ENCODE measurements at regions not wholly inside any gene's neighbourhood (a gene's known extent, or its start where the extent isn't known, plus 50 kb on each side); places are given as distances from the start of the nearest gene placed in this dataset.

GRCh38 chr14:26992403-26993115 lies 394.7 kb upstream of the NOVA1 start:
- 52% methylated on average over 3 of the region's 3 CpGs for WGBS
- H3K4me1 ChIP-seq (ENCODE audit: insufficient read depth): no peaks in the 10 kb centered on the region
- H3K27ac ChIP-seq (ENCODE audit: low read depth): no peak overlapping the region
- DNase-seq (ENCODE audit: extremely low spot score): no peak
- H3K36me3 ChIP-seq (ENCODE audit: insufficient read depth): no peaks in the 10 kb centered on the region
- no peak overlapping the region for H3K4me3 ChIP-seq (ENCODE audit: low read depth, low read length)

- Histone ChIP-seq H3K4me1 (ENCODE audit: insufficient read depth) (no peaks in the 10 kb centered on the region), H3K4me3 (ENCODE audit: low read depth, low read length) (no peak overlapping the region), H3K36me3 (ENCODE audit: insufficient read depth) (no peaks in the 10 kb centered on the region), H3K27ac (ENCODE audit: low read depth) (no peak overlapping the region)
- no peak for DNase-seq (ENCODE audit: extremely low spot score)
- 48% methylated on average over 2 of the region's 2 CpGs for WGBS
Observed at GRCh38 chr14:26993556-26993955, 395.7 kb upstream of the NOVA1 start.

- no peak overlapping the region for H3K4me3 ChIP-seq (ENCODE audit: low read depth, low read length)
- no peaks in the 10 kb centered on the region for H3K4me1 ChIP-seq (ENCODE audit: insufficient read depth)
- DNase-seq (ENCODE audit: extremely low spot score): no peak
- H3K36me3 ChIP-seq (ENCODE audit: insufficient read depth): no peaks in the 10 kb centered on the region
- H3K27ac ChIP-seq (ENCODE audit: low read depth): no peak overlapping the region
Observed at GRCh38 chr14:26995301-26995700, 397.5 kb upstream of the NOVA1 start.

GRCh38 chr14:26996246-26996645 lies 398.4 kb upstream of the NOVA1 start:
- no peak for DNase-seq (ENCODE audit: extremely low spot score)
- Histone ChIP-seq H3K27ac (ENCODE audit: low read depth) (no peak overlapping the region), H3K4me3 (ENCODE audit: low read depth, low read length) (no peak overlapping the region), H3K36me3 (ENCODE audit: insufficient read depth) (no peaks in the 10 kb centered on the region), H3K4me1 (ENCODE audit: insufficient read depth) (no peaks in the 10 kb centered on the region)
- WGBS: 22% methylated on average over 2 of the region's 2 CpGs

- 95% methylated on average over 2 of the region's 2 CpGs for WGBS
- H3K36me3 ChIP-seq (ENCODE audit: insufficient read depth): no peaks in the 10 kb centered on the region
- DNase-seq (ENCODE audit: extremely low spot score): no peak
- H3K4me3 ChIP-seq (ENCODE audit: low read depth, low read length): no peak overlapping the region
- H3K4me1 ChIP-seq (ENCODE audit: insufficient read depth): no peaks in the 10 kb centered on the region
- no peak overlapping the region for H3K27ac ChIP-seq (ENCODE audit: low read depth)
Observed at GRCh38 chr14:27002179-27002578, 404.3 kb upstream of the NOVA1 start.

GRCh38 chr14:27006570-27006969 lies 408.7 kb upstream of the NOVA1 start:
- WGBS: 44% methylated on average over 1 of the region's 1 CpG
- H3K27ac ChIP-seq (ENCODE audit: low read depth): no peak overlapping the region

GRCh38 chr14:27008187-27008586 lies 410.4 kb upstream of the NOVA1 start:
- no peaks in the 10 kb centered on the region for H3K36me3 ChIP-seq (ENCODE audit: insufficient read depth)
- DNase-seq (ENCODE audit: extremely low spot score): no peak

More at GRCh38 chr14:27006570-27006969, 408.7 kb upstream of the NOVA1 start:
- Histone ChIP-seq H3K4me3 (ENCODE audit: low read depth, low read length) (no peak overlapping the region), H3K4me1 (ENCODE audit: insufficient read depth) (no peaks in the 10 kb centered on the region), H3K36me3 (ENCODE audit: insufficient read depth) (no peaks in the 10 kb centered on the region)
- no peak for DNase-seq (ENCODE audit: extremely low spot score)

GRCh38 chr14:27012641-27013040 lies 414.8 kb upstream of the NOVA1 start:
- 50% methylated on average over 3 of the region's 3 CpGs for WGBS

More at GRCh38 chr14:27008187-27008586, 410.4 kb upstream of the NOVA1 start:
- Histone ChIP-seq H3K4me3 (ENCODE audit: low read depth, low read length) (no peak overlapping the region), H3K4me1 (ENCODE audit: insufficient read depth) (no peaks in the 10 kb centered on the region), H3K27ac (ENCODE audit: low read depth) (no peak overlapping the region)

GRCh38 chr14:27013678-27014077 lies 415.8 kb upstream of the NOVA1 start:
- Histone ChIP-seq H3K36me3 (ENCODE audit: insufficient read depth) (no peaks in the 10 kb centered on the region), H3K4me1 (ENCODE audit: insufficient read depth) (no peaks in the 10 kb centered on the region), H3K4me3 (ENCODE audit: low read depth, low read length) (no peak overlapping the region), H3K27ac (ENCODE audit: low read depth) (no peak overlapping the region)
- 90% methylated on average over 4 of the region's 4 CpGs for WGBS
- DNase-seq (ENCODE audit: extremely low spot score): no peak

More at GRCh38 chr14:27012641-27013040, 414.8 kb upstream of the NOVA1 start:
- Histone ChIP-seq H3K4me1 (ENCODE audit: insufficient read depth) (no peaks in the 10 kb centered on the region), H3K4me3 (ENCODE audit: low read depth, low read length) (no peak overlapping the region), H3K27ac (ENCODE audit: low read depth) (no peak overlapping the region), H3K36me3 (ENCODE audit: insufficient read depth) (no peaks in the 10 kb centered on the region)
- no peak for DNase-seq (ENCODE audit: extremely low spot score)

- 71% methylated on average over 1 of the region's 1 CpG for WGBS
- Histone ChIP-seq H3K27ac (ENCODE audit: low read depth) (no peak overlapping the region), H3K4me1 (ENCODE audit: insufficient read depth) (no peaks in the 10 kb centered on the region), H3K4me3 (ENCODE audit: low read depth, low read length) (no peak overlapping the region), H3K36me3 (ENCODE audit: insufficient read depth) (no peaks in the 10 kb centered on the region)
- no peak for DNase-seq (ENCODE audit: extremely low spot score)
Observed at GRCh38 chr14:27015065-27015464, 417.2 kb upstream of the NOVA1 start.

- H3K4me3 ChIP-seq (ENCODE audit: low read depth, low read length): no peak overlapping the region
- WGBS: 100% methylated on average over 1 of the region's 1 CpG
- no peak for DNase-seq (ENCODE audit: extremely low spot score)
- H3K36me3 ChIP-seq (ENCODE audit: insufficient read depth): no peaks in the 10 kb centered on the region
- no peak overlapping the region for H3K27ac ChIP-seq (ENCODE audit: low read depth)
- no peaks in the 10 kb centered on the region for H3K4me1 ChIP-seq (ENCODE audit: insufficient read depth)
Observed at GRCh38 chr14:27025648-27026047, 427.8 kb upstream of the NOVA1 start.

GRCh38 chr14:27026097-27026496 lies 428.3 kb upstream of the NOVA1 start:
- DNase-seq (ENCODE audit: extremely low spot score): no peak
- H3K4me1 ChIP-seq (ENCODE audit: insufficient read depth): no peaks in the 10 kb centered on the region
- no peaks in the 10 kb centered on the region for H3K36me3 ChIP-seq (ENCODE audit: insufficient read depth)
- no peak overlapping the region for H3K4me3 ChIP-seq (ENCODE audit: low read depth, low read length)
- no peak overlapping the region for H3K27ac ChIP-seq (ENCODE audit: low read depth)
- WGBS: 73% methylated on average over 3 of the region's 3 CpGs

- WGBS: 67% methylated on average over 2 of the region's 2 CpGs
- H3K36me3 ChIP-seq (ENCODE audit: insufficient read depth): no peaks in the 10 kb centered on the region
- no peak overlapping the region for H3K4me3 ChIP-seq (ENCODE audit: low read depth, low read length)
- H3K27ac ChIP-seq (ENCODE audit: low read depth): no peak overlapping the region
- DNase-seq (ENCODE audit: extremely low spot score): no peak
- no peaks in the 10 kb centered on the region for H3K4me1 ChIP-seq (ENCODE audit: insufficient read depth)
Observed at GRCh38 chr14:27040552-27040951, 442.7 kb upstream of the NOVA1 start.

GRCh38 chr14:27049701-27050100 lies 451.9 kb upstream of the NOVA1 start:
- Histone ChIP-seq H3K36me3 (ENCODE audit: insufficient read depth) (no peaks in the 10 kb centered on the region), H3K4me1 (ENCODE audit: insufficient read depth) (no peaks in the 10 kb centered on the region), H3K4me3 (ENCODE audit: low read depth, low read length) (no peak overlapping the region), H3K27ac (ENCODE audit: low read depth) (no peak overlapping the region)
- DNase-seq (ENCODE audit: extremely low spot score): no peak
- 65% methylated on average over 3 of the region's 3 CpGs for WGBS

GRCh38 chr14:27050208-27050607 lies 452.4 kb upstream of the NOVA1 start:
- DNase-seq (ENCODE audit: extremely low spot score): no peak
- H3K4me3 ChIP-seq (ENCODE audit: low read depth, low read length): no peak overlapping the region
- H3K4me1 ChIP-seq (ENCODE audit: insufficient read depth): no peaks in the 10 kb centered on the region
- no peak overlapping the region for H3K27ac ChIP-seq (ENCODE audit: low read depth)
- H3K36me3 ChIP-seq (ENCODE audit: insufficient read depth): no peaks in the 10 kb centered on the region

Data from urinary bladder (tissue), 3 donors.